ENCODE measurements at regions not wholly inside any gene's neighbourhood (a gene's known extent, or its start where the extent isn't known, plus 50 kb on each side); places are given as distances from the start of the nearest gene placed in this dataset.

DNA sequence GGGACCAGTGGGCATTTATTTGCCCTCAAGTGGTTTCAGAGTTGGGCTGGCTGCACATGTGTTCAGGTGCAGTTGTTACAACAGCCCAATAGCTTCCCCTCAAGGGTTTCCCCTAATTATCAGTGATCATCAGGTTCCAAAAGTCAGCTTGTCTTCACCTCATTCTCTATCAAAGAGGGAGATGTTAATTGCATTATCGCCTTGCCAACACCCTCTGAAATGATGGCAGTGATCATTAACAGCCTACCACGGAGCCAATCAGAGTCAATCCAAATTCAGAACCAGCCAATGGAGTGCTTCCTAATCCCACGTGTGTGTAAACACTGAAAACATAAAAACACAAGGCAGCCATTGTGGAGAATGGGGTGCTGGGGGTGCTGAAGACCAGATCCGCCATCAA is 248.4 kb upstream of the ZNF507 start:
- H3K9ac ChIP-seq (ENCODE audit: low read length in 3 of 3) = no peak overlapping the region
- TF ChIP-seq, protein P1, sequence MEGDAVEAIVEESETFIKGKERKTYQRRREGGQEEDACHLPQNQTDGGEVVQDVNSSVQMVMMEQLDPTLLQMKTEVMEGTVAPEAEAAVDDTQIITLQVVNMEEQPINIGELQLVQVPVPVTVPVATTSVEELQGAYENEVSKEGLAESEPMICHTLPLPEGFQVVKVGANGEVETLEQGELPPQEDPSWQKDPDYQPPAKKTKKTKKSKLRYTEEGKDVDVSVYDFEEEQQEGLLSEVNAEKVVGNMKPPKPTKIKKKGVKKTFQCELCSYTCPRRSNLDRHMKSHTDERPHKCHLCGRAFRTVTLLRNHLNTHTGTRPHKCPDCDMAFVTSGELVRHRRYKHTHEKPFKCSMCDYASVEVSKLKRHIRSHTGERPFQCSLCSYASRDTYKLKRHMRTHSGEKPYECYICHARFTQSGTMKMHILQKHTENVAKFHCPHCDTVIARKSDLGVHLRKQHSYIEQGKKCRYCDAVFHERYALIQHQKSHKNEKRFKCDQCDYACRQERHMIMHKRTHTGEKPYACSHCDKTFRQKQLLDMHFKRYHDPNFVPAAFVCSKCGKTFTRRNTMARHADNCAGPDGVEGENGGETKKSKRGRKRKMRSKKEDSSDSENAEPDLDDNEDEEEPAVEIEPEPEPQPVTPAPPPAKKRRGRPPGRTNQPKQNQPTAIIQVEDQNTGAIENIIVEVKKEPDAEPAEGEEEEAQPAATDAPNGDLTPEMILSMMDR (IDR thresholded peaks at IDR 0.05; ENCODE audit: borderline replicate concordance, extremely low read depth, insufficient read depth) = no peak
- H3K4me1 ChIP-seq (ENCODE audit: control insufficient read depth in 2 of 3, insufficient read depth in 2 of 3, low read depth in 1 of 3, low read length in 3 of 3) = no peaks in the 10 kb centered on the region
- intact Hi-C loops (cut with DNase I) = no loop called here
- DNase-seq (no peak), FAIRE-seq (no peak)
- no peaks in the 10 kb centered on the region for H3K27me3 ChIP-seq (ENCODE audit: control insufficient read depth, insufficient read depth, low read length)
- H3K4me3 ChIP-seq (ENCODE audit: low read length in 3 of 3) = no peak overlapping the region
- H3K27ac ChIP-seq (ENCODE audit: low read depth in 2 of 2, low read length in 2 of 2) = no peak overlapping the region
- H3K9me3 ChIP-seq (ENCODE audit: control insufficient read depth in 2 of 3, insufficient read depth in 1 of 3, low read length in 3 of 3) = no peaks in the 10 kb centered on the region
- no peaks in the 10 kb centered on the region for H3K36me3 ChIP-seq (ENCODE audit: control insufficient read depth in 2 of 3, insufficient read depth in 3 of 3, low read length in 3 of 3)

DNA sequence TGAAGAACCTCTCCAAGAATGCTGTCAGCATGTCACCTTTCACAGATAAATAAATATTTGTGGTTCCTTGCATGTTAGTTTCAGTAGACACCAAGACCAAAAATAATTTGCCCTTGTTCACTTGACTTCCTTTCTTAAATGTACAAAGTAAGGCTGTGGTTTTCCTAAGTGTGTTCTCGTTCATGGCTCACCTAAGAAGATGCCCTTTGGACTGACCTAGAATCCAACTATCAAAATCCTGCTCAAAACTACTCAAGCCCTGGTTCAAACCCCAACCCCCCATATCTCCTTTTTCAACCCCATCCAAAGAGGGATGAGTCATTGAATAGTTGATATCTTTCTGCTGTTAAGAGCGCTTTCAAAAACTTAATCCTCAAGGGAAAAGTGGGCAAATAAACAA is 247.8 kb upstream of the ZNF507 start:
- no peaks in the 10 kb centered on the region for H3K4me1 ChIP-seq (ENCODE audit: control insufficient read depth in 2 of 3, insufficient read depth in 2 of 3, low read depth in 1 of 3, low read length in 3 of 3)
- no peak overlapping the region for H3K4me3 ChIP-seq (ENCODE audit: low read length in 3 of 3)
- no peaks in the 10 kb centered on the region for H3K9me3 ChIP-seq (ENCODE audit: control insufficient read depth in 2 of 3, insufficient read depth in 1 of 3, low read length in 3 of 3)
- DNase-seq (no peak), FAIRE-seq (no peak)
- TF ChIP-seq, protein P1 (IDR thresholded peaks at IDR 0.05; ENCODE audit: borderline replicate concordance, extremely low read depth, insufficient read depth) = no peak
- H3K36me3 ChIP-seq (ENCODE audit: control insufficient read depth in 2 of 3, insufficient read depth in 3 of 3, low read length in 3 of 3) = no peaks in the 10 kb centered on the region
- no peak overlapping the region for H3K9ac ChIP-seq (ENCODE audit: low read length in 3 of 3)
- no peaks in the 10 kb centered on the region for H3K27me3 ChIP-seq (ENCODE audit: control insufficient read depth, insufficient read depth, low read length)
- intact Hi-C loops (cut with DNase I) = no loop called here
- H3K27ac ChIP-seq (ENCODE audit: low read depth in 2 of 2, low read length in 2 of 2) = no peak overlapping the region

DNA sequence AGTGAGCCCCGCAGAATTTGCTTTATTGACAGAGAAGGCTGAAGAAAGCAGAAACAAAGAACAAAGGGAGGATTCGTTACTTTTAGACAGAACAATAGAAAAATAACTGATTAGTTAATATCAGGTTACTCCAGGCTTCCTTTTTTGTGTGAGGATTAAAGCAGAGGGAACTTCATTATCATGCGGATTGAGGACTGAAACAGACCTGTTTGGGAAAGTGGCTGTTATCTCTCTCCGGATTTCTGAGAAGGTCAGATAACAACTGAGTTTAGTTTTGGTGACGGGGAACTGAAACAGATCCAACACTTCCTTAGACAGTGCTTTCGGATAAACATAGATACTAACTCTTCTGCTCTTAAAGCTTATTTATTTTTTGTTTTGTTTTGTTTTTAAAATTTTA is 246.4 kb upstream of the ZNF507 start:
- H3K4me3 ChIP-seq (ENCODE audit: low read length in 3 of 3) = no peak overlapping the region
- no peak overlapping the region for H3K9ac ChIP-seq (ENCODE audit: low read length in 3 of 3)
- H3K4me1 ChIP-seq (ENCODE audit: control insufficient read depth in 2 of 3, insufficient read depth in 2 of 3, low read depth in 1 of 3, low read length in 3 of 3) = no peaks in the 10 kb centered on the region
- no peak overlapping the region for H3K27ac ChIP-seq (ENCODE audit: low read depth in 2 of 2, low read length in 2 of 2)
- no peaks in the 10 kb centered on the region for H3K36me3 ChIP-seq (ENCODE audit: control insufficient read depth in 2 of 3, insufficient read depth in 3 of 3, low read length in 3 of 3)
- no peaks in the 10 kb centered on the region for H3K9me3 ChIP-seq (ENCODE audit: control insufficient read depth in 2 of 3, insufficient read depth in 1 of 3, low read length in 3 of 3)
- FAIRE-seq (no peak), DNase-seq (no peak)
- TF ChIP-seq, protein P1 (IDR thresholded peaks at IDR 0.05; ENCODE audit: borderline replicate concordance, extremely low read depth, insufficient read depth) = no peak
- intact Hi-C loops (cut with DNase I) = no loop called here
- no peaks in the 10 kb centered on the region for H3K27me3 ChIP-seq (ENCODE audit: control insufficient read depth, insufficient read depth, low read length)

DNA sequence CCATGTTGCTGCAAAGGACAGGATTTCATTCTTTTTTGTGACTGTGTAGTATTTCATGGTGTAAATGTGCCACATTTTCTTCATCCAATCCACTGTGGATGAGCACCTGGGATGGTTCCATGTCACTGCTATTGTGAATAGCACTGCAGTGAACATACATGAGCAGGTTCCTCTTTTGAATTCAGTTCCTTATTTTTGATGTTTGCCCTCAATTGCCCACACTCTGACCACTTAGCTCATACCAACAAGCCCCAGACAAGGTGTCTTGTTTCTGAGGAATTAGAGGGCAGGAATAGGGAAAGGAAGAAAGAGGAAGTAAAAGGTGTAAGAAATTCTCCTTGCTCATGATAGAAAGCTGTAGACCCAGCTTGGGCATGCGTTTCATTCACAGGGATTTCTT is 244.2 kb upstream of the ZNF507 start:
- Histone ChIP-seq H3K9me3 (ENCODE audit: control insufficient read depth in 2 of 3, insufficient read depth in 1 of 3, low read length in 3 of 3) (no peaks in the 10 kb centered on the region), H3K4me1 (ENCODE audit: control insufficient read depth in 2 of 3, insufficient read depth in 2 of 3, low read depth in 1 of 3, low read length in 3 of 3) (no peaks in the 10 kb centered on the region), H3K4me3 (ENCODE audit: low read length in 3 of 3) (no peak overlapping the region), H3K9ac (ENCODE audit: low read length in 3 of 3) (no peak overlapping the region), H3K36me3 (ENCODE audit: control insufficient read depth in 2 of 3, insufficient read depth in 3 of 3, low read length in 3 of 3) (no peaks in the 10 kb centered on the region), H3K27me3 (ENCODE audit: control insufficient read depth, insufficient read depth, low read length) (no peaks in the 10 kb centered on the region), H3K27ac (ENCODE audit: low read depth in 2 of 2, low read length in 2 of 2) (no peak overlapping the region)
- FAIRE-seq (no peak), DNase-seq (no peak)
- intact Hi-C loops (cut with DNase I) = no loop called here
- TF ChIP-seq, protein P1 (IDR thresholded peaks at IDR 0.05; ENCODE audit: borderline replicate concordance, extremely low read depth, insufficient read depth) = no peak

Data from kidney (tissue), 13 donors.